Tibial nerve (tissue), 4 donors: ENCODE measurements at regions not wholly inside any gene's neighbourhood (a gene's known extent, or its start where the extent isn't known, plus 50 kb on each side); places are given as distances from the start of the nearest gene placed in this dataset.

Experiments used
- EP300 ChIP-seq, 2 donors: sonication (generic); formaldehyde crosslinking; IDR thresholded peaks; one replicate each; pipeline ENCODE4 v1.6.1; 2017; ENCODE audit warnings: antibody characterized with exemption in 2 of 2, mild to moderate bottlenecking in 1 of 2
- TF ChIP-seq, protein P1 (sequence below), 5 experiments: fragments of 200-600 bp in 3 of 5; fragments of 450-650 bp in 2 of 5; sonication (generic) in 3 of 5; IDR thresholded peaks; one replicate each; pipeline ENCODE4 v1.5.1; 2016 to 2019; ENCODE audit warnings: antibody characterized with exemption in 5 of 5, mild to moderate bottlenecking in 3 of 5, moderate library complexity in 2 of 5

DNA sequence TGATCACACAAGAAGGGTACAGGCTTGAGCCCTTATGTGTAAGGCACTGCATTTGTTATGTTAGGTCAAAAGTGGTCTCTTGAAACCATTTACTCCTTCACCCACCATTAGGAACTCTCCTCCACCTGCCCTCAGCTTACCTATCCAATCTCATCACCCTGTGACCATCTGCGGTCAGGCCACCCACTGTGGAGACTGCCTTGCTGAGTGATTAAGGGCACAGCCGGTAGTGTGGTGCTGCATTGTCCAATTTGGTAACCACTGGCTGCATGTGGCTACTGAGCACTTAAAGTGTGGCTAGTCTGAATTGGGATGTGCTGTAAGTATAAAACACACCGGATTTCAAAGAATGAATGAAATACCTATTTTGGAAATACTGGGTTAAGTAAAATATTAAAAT is 177.1 kb upstream of the PARP11 start:
- TF ChIP-seq, protein P1, sequence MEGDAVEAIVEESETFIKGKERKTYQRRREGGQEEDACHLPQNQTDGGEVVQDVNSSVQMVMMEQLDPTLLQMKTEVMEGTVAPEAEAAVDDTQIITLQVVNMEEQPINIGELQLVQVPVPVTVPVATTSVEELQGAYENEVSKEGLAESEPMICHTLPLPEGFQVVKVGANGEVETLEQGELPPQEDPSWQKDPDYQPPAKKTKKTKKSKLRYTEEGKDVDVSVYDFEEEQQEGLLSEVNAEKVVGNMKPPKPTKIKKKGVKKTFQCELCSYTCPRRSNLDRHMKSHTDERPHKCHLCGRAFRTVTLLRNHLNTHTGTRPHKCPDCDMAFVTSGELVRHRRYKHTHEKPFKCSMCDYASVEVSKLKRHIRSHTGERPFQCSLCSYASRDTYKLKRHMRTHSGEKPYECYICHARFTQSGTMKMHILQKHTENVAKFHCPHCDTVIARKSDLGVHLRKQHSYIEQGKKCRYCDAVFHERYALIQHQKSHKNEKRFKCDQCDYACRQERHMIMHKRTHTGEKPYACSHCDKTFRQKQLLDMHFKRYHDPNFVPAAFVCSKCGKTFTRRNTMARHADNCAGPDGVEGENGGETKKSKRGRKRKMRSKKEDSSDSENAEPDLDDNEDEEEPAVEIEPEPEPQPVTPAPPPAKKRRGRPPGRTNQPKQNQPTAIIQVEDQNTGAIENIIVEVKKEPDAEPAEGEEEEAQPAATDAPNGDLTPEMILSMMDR (IDR thresholded peaks at IDR 0.05) = no peak
- TF ChIP-seq EP300 (IDR thresholded peaks at IDR 0.05) = no peak
